ENCODE measurements at regions not wholly inside any gene's neighbourhood (a gene's known extent, or its start where the extent isn't known, plus 50 kb on each side); places are given as distances from the start of the nearest gene placed in this dataset.

GRCh38 chr15:85897207-85897894 is 102.6 kb upstream of the KLHL25 start:
- TF ChIP-seq, protein P1, sequence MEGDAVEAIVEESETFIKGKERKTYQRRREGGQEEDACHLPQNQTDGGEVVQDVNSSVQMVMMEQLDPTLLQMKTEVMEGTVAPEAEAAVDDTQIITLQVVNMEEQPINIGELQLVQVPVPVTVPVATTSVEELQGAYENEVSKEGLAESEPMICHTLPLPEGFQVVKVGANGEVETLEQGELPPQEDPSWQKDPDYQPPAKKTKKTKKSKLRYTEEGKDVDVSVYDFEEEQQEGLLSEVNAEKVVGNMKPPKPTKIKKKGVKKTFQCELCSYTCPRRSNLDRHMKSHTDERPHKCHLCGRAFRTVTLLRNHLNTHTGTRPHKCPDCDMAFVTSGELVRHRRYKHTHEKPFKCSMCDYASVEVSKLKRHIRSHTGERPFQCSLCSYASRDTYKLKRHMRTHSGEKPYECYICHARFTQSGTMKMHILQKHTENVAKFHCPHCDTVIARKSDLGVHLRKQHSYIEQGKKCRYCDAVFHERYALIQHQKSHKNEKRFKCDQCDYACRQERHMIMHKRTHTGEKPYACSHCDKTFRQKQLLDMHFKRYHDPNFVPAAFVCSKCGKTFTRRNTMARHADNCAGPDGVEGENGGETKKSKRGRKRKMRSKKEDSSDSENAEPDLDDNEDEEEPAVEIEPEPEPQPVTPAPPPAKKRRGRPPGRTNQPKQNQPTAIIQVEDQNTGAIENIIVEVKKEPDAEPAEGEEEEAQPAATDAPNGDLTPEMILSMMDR (IDR thresholded peaks at IDR 0.05; ENCODE audit: low read depth, low read length): no peak
- CTCF ChIA-PET: no interaction called here
- POLR2A ChIA-PET: no interaction called here

DNA sequence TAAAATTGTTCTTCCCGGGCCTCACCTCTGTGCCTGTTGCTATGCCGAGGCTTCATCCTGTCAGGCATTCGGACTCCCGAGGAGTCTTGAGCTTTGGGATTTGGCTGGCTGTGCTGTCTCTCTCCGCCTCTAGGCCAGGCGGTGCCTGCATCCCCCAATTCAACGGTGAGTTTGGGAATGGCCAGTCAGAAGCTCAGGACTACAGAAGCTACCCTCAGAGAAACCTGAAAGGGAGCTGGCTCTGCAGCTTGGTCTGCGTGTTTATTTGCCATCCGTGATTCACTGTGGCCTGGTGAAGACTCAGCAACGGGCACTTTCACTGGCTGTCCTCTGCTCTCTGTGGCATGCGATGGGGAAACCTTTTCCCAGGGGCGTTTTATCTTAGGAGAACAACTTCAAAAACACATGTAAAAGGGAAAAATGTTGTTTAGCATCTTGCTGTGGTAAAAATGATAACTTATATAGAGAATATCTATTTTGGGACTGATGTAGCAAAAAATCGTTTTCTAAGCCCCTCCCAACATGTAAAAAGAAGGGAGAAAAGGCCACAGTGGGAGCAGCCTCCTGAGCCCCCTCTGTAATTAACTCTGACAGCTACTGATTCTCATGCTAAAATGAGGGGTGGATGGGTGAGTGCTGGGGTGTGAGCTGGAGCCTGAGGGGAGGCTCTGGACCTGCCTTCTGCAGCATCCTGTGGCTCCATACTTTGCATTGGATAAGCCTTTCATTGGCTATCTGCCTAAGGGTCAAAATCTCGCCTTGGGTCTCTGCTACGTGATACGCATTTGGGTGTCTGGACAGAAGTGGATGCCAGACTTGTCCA is 103.4 kb upstream of the KLHL25 start:
- Histone ChIP-seq H3K27ac (ENCODE audit: low read depth, low read length) (no peak overlapping the region), H3K9me3 (ENCODE audit: control insufficient read depth, insufficient read depth, low read length) (no peaks in the 10 kb centered on the region), H3K27me3 (ENCODE audit: control insufficient read depth, insufficient read depth, low read length) (no peaks in the 10 kb centered on the region), H3K4me3 (ENCODE audit: low read depth, low read length) (no peak overlapping the region)
- TF ChIP-seq, protein P1 (IDR thresholded peaks at IDR 0.05; ENCODE audit: low read depth, low read length): no peak
- POLR2A ChIA-PET: no interaction called here
- DNase-seq (ENCODE audit: low read depth, low spot score): no peak
- CTCF ChIA-PET: no interaction called here

More at GRCh38 chr15:85897207-85897894, 102.6 kb upstream of the KLHL25 start:
- Histone ChIP-seq H3K9me3 (ENCODE audit: control insufficient read depth, insufficient read depth, low read length) (no peaks in the 10 kb centered on the region), H3K4me3 (ENCODE audit: low read depth, low read length) (no peak overlapping the region), H3K27me3 (ENCODE audit: control insufficient read depth, insufficient read depth, low read length) (no peaks in the 10 kb centered on the region), H3K27ac (ENCODE audit: low read depth, low read length) (no peak overlapping the region)
- DNase-seq (ENCODE audit: low read depth, low spot score): no peak

DNA sequence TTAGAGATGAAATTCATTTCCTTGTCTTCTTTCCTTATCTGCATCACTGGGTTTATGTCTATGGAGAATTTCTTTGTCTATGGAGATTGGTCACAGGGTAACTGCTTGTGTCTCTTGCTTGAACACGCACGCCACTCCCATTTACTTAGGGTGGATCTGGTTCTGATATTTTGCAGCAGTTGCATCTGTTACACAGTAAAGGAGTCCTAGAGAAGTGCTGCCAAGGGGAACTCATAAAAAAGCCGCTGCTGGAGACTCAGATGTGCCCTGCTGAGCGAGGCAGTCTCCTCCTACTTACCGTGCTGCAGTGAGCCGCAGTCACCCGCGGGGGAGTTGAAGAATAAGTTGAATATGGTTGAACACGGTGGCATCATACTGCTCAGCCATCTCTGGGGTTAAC is 105.2 kb upstream of the KLHL25 start:
- POLR2A ChIA-PET: no interaction called here
- Histone ChIP-seq H3K27ac (ENCODE audit: low read depth, low read length) (no peak overlapping the region), H3K27me3 (ENCODE audit: control insufficient read depth, insufficient read depth, low read length) (no peaks in the 10 kb centered on the region), H3K9me3 (ENCODE audit: control insufficient read depth, insufficient read depth, low read length) (no peaks in the 10 kb centered on the region), H3K4me3 (ENCODE audit: low read depth, low read length) (no peak overlapping the region)
- no peak for DNase-seq (ENCODE audit: low read depth, low spot score)
- TF ChIP-seq, protein P1 (IDR thresholded peaks at IDR 0.05; ENCODE audit: low read depth, low read length): no peak
- CTCF ChIA-PET: interaction anchor here (0.6 kb wide), 1 partner anchor 40 kb away, joined by 4 read pairs; no protein-coding TSS in a partner anchor

GRCh38 chr15:85905751-85906450 is 111.2 kb upstream of the KLHL25 start:
- no peak for DNase-seq (ENCODE audit: low read depth, low spot score)

More at GRCh38 chr15:85905751-85906450, 111.2 kb upstream of the KLHL25 start:
- POLR2A ChIA-PET: no interaction called here
- no peak overlapping the region for H3K27ac ChIP-seq (ENCODE audit: low read depth, low read length)
- H3K27me3 ChIP-seq (ENCODE audit: control insufficient read depth, insufficient read depth, low read length): no peaks in the 10 kb centered on the region
- no peaks in the 10 kb centered on the region for H3K9me3 ChIP-seq (ENCODE audit: control insufficient read depth, insufficient read depth, low read length)
- CTCF ChIA-PET: no interaction called here
- H3K4me3 ChIP-seq (ENCODE audit: low read depth, low read length): no peak overlapping the region
- TF ChIP-seq, protein P1 (IDR thresholded peaks at IDR 0.05; ENCODE audit: low read depth, low read length): no peak

Measured in AG04450 (cell line).